Liver (tissue), 3 donors: ENCODE measurements at regions not wholly inside any gene's neighbourhood (a gene's known extent, or its start where the extent isn't known, plus 50 kb on each side); places are given as distances from the start of the nearest gene placed in this dataset.

Source experiments
- EGR1 ChIP-seq, 2 donors: IDR thresholded peaks; 2 replicates each; pipeline ENCODE4 v1.6.1; 2016 to 2018; ENCODE audit warnings: antibody characterized with exemption in 2 of 2, low read depth in 2 of 2
- GABPA ChIP-seq, 2 donors: IDR thresholded peaks in 1 of 2; conservative IDR thresholded peaks in 1 of 2; 2 replicates each; pipeline ENCODE4 v1.6.1; 2016; ENCODE audit warnings: antibody characterized with exemption in 2 of 2, mild to moderate bottlenecking in 1 of 2, moderate library complexity in 1 of 2
- RAD21 ChIP-seq, 2 donors: IDR thresholded peaks; 2 replicates each; pipeline ENCODE4 v1.6.1; 2016; ENCODE audit warnings: antibody characterized with exemption in 2 of 2, mild to moderate bottlenecking in 2 of 2
- TAF1 ChIP-seq: conservative IDR thresholded peaks from 2 replicates; pipeline ENCODE4 v1.6.1; 2016; ENCODE audit warnings: antibody characterized with exemption, mild to moderate bottlenecking
- TF ChIP-seq, protein P1 (sequence below): fragments of 150-350 bp; IDR thresholded peaks from 2 replicates; pipeline ENCODE4 v1.5.1; 2017; ENCODE audit warnings: improper control_type of control experiment, low read depth, low read length; ENCODE audit not compliant: missing input control
- TF ChIP-seq, protein P2 (sequence below): IDR thresholded peaks from 2 replicates; pipeline ENCODE4 v1.6.1; 2016; ENCODE audit warnings: antibody characterized with exemption
- donor health status: healthy.
- donor health status: healthy.

DNA sequence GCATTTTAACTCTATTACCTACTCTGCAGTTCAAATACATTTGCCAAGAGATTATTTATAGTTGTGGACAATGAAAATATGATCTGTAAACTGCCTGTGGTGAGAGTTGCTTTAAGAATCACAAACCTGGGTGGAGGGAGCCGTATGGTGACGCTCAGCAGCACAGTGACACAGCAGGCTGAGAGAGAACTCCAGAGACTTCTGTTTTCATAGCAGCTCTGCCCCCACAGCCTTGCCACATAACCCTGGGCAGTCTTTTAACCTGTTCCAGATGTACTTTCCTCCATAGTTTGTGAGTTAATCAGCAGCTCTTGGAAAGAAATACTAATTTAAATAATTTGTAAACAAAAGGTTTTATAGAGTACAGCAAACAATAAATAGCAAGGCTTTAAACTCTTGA, 450.5 kb downstream of the ELAVL2 start:
- TF ChIP-seq, protein P1, sequence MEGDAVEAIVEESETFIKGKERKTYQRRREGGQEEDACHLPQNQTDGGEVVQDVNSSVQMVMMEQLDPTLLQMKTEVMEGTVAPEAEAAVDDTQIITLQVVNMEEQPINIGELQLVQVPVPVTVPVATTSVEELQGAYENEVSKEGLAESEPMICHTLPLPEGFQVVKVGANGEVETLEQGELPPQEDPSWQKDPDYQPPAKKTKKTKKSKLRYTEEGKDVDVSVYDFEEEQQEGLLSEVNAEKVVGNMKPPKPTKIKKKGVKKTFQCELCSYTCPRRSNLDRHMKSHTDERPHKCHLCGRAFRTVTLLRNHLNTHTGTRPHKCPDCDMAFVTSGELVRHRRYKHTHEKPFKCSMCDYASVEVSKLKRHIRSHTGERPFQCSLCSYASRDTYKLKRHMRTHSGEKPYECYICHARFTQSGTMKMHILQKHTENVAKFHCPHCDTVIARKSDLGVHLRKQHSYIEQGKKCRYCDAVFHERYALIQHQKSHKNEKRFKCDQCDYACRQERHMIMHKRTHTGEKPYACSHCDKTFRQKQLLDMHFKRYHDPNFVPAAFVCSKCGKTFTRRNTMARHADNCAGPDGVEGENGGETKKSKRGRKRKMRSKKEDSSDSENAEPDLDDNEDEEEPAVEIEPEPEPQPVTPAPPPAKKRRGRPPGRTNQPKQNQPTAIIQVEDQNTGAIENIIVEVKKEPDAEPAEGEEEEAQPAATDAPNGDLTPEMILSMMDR = no peak
- TF ChIP-seq GABPA (IDR thresholded peaks at IDR 0.05 in 1 of 2, conservative IDR thresholded peaks at IDR 0.05 in 1 of 2) = no peak
- TF ChIP-seq TAF1 = no peak
- TF ChIP-seq, protein P2, sequence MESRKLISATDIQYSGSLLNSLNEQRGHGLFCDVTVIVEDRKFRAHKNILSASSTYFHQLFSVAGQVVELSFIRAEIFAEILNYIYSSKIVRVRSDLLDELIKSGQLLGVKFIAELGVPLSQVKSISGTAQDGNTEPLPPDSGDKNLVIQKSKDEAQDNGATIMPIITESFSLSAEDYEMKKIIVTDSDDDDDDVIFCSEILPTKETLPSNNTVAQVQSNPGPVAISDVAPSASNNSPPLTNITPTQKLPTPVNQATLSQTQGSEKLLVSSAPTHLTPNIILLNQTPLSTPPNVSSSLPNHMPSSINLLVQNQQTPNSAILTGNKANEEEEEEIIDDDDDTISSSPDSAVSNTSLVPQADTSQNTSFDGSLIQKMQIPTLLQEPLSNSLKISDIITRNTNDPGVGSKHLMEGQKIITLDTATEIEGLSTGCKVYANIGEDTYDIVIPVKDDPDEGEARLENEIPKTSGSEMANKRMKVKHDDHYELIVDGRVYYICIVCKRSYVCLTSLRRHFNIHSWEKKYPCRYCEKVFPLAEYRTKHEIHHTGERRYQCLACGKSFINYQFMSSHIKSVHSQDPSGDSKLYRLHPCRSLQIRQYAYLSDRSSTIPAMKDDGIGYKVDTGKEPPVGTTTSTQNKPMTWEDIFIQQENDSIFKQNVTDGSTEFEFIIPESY = no peak
- no peak for TF ChIP-seq EGR1 (IDR thresholded peaks at IDR 0.05; ENCODE audit: low read depth in 2 of 2)
- no peak for TF ChIP-seq RAD21 (IDR thresholded peaks at IDR 0.05)
